Endometrium (tissue), 2 donors: ENCODE measurements at regions not wholly inside any gene's neighbourhood (a gene's known extent, or its start where the extent isn't known, plus 50 kb on each side); places are given as distances from the start of the nearest gene placed in this dataset.
"Not testable (repeated sequence)": the region's sequence is repeated elsewhere in the genome, so short reads cannot be mapped to it uniquely, and the experiment has no call there.

Source experiments
- FAIRE-seq: peaks from 2 replicates; lab custom pipeline; 2012; peaks lifted over from hg19 to GRCh38; lab: Jason Lieb, UNC
- donor health status: control.
- donor health status: control.

GRCh38 chr15:98330692-98331435, 317.5 kb upstream of the IGF1R start:
- no peak for FAIRE-seq

DNA sequence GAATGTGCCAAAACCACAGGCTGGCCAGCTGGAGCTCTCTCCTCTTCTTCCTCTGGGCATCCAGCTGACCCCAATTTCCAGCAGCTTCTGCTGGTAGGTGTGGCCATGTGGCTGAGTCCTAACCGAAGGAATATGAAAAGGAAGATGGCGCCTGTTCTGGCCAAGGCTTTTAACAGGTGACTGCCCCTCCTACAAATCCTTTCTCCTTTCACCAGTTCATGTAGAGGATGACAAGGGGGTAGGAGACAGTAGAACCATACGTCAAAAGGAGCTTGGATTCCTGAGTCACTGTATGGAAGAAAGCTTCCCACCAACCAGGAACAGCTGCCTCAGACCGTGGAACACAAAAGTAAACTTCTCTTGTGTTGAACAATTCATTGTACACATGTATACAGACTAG, 316.7 kb upstream of the IGF1R start:
- FAIRE-seq = no peak

- FAIRE-seq = no peak
These were observed 315.1 kb upstream of the IGF1R start for GRCh38 chr15:98333251-98333650.

GRCh38 chr15:98342911-98343310, 305.4 kb upstream of the IGF1R start:
- no peak for FAIRE-seq

- FAIRE-seq = no peak
These were observed 303.7 kb upstream of the IGF1R start for GRCh38 chr15:98344591-98344990.

DNA sequence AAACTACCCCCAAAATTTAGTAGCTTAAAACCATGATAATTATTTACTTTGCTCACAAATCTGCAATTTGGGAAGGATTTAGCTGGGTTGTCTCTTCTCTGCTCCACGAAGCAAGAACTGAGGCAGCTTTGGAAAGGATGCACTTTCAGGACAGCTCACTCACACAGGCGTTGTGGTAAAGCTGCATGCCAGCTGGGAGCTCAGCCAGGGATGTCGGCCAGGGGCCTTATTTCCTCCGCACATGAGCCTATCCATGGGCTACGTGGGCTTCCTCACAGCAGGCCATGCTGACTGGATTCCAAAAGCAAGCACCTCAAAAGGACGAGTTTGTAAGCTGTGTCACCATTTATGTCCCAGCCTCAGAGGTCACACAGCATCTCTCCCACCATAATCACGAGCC, 301.3 kb upstream of the IGF1R start:
- FAIRE-seq = no peak

GRCh38 chr15:98347866-98348265, 300.5 kb upstream of the IGF1R start:
- FAIRE-seq = no peak

- FAIRE-seq = no peak
These were observed 298.1 kb upstream of the IGF1R start for GRCh38 chr15:98350276-98350675.

DNA sequence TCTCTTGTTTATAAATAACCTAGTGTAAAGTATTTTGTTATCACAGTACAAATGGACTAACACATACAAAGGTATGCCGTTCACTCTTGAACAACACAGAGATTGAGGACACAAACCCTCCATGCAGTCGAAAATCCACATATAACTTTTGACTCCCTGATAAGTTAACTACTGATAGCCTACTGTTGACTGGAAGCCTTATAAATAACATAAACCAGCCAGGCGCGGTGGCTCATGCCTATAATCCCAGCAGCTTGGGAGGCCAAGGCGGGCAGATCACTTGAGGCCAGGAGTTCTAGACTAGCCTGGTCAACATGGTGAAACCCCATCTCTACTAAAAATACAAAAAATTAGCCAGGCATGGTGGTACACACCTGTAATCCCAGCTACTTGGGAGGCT, 290.1 kb upstream of the IGF1R start:
- not testable (repeated sequence) for FAIRE-seq

- FAIRE-seq = no peak
These were observed 289.4 kb upstream of the IGF1R start for GRCh38 chr15:98358971-98359370.

DNA sequence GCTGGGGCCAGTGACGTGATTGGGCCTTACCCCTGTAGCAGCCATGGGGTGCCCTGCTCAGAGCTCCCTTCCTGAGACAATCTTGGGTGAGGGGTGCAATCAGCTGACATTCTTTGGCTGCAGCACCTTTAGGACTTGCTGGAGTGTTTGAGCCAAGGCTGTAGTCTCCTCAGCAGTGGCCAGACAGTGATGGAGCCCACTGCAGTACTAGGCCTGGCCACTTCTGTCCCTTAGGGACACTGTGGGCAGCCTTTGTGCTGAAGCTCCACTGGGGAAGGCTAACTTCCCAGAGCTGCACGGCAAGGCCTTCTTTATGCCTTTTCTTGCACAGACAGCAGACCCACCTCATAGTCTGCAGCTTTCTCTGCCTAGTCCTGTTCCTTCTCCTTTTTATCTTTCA, 284.9 kb upstream of the IGF1R start:
- FAIRE-seq = no peak

DNA sequence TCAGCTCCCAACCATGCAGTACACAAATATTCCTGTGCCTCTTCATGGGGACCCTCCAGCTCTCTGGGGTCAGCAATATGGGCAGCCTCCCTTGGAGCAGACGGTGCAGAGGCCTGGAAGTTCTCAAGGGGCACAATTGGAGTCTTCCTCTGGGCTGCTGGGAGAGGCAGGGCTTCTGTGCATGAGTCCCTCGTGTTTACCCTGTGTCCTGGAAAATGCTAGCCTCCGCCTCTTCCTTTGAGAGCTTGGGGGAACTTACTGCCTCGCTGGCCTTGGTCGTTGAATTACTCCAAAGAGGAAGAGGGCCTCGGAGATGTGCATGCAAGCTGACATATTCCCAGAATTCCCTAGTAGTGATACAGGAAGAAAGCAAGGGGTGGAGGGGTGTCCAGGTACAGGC, 284.4 kb upstream of the IGF1R start:
- FAIRE-seq = no peak

- no peak for FAIRE-seq
These were observed 279.1 kb upstream of the IGF1R start for GRCh38 chr15:98369081-98369716.

- FAIRE-seq = no peak
These were observed 272.6 kb upstream of the IGF1R start for GRCh38 chr15:98375513-98376340.

GRCh38 chr15:98380721-98381120, 267.6 kb upstream of the IGF1R start:
- no peak for FAIRE-seq

DNA sequence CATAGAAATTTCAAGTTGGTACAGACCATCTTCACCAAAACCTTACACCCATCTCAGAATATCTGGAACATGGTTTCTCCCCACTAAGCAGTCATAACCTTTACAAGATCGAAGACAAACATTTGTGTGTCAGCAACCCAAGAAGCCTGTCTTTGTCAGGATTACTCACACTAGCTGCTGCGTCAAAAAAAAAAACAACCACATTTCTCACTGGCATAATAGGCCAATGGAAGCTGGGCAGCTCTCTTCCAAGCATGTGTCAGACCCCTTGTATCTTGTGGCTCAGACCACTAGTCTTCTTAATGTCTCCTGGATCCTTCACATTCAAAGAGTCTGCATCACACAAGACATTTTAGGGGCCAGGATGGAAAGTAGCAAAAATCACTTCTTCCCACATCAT, 266.9 kb upstream of the IGF1R start:
- FAIRE-seq = no peak

DNA sequence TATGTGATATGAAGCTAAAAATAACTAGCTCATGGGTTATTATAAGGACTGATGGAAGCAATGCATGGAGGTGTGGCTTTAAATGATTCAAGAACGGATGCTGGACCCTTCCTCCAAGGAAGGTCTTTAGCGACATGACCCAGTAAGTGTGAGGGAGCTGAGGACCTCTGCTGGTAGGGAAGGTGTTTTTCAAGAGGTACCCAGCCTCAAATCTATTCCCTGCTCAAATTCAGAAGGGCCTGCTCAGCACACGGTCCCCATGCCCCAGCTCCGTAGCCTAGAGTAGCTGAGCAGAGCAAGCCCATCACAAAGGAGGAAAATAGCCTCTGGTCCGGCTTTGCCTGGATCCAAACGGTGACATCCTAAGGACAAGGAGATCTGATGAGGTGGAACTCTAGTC, 266.2 kb upstream of the IGF1R start:
- no peak for FAIRE-seq

DNA sequence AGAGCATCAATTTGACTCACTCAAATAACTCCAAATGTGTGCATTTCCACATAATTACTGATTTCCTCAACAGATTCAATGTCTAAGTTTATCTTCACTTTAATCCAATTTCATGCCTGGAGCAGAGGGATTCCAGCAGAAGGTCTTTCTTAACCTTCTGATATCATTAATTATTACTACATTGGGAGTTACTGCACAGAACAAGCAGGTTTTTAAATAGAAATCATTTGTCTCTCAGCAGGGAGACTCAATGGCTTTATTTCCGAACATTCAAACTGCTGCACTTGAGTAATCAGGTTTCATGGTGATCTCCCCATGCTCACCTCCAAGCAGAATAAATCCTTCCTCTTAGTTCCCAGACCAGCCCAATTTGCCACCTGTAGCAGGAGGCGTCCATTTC, 264.8 kb upstream of the IGF1R start:
- FAIRE-seq = no peak

GRCh38 chr15:98384328-98385029, 263.9 kb upstream of the IGF1R start:
- no peak for FAIRE-seq

GRCh38 chr15:98385752-98386381, 262.5 kb upstream of the IGF1R start:
- no peak for FAIRE-seq

- no peak for FAIRE-seq
These were observed 261.8 kb upstream of the IGF1R start for GRCh38 chr15:98386561-98386960.

- no peak for FAIRE-seq
These were observed 260.5 kb upstream of the IGF1R start for GRCh38 chr15:98387866-98388265.
